ENCODE measurements at regions not wholly inside any gene's neighbourhood (a gene's known extent, or its start where the extent isn't known, plus 50 kb on each side); places are given as distances from the start of the nearest gene placed in this dataset.

DNA sequence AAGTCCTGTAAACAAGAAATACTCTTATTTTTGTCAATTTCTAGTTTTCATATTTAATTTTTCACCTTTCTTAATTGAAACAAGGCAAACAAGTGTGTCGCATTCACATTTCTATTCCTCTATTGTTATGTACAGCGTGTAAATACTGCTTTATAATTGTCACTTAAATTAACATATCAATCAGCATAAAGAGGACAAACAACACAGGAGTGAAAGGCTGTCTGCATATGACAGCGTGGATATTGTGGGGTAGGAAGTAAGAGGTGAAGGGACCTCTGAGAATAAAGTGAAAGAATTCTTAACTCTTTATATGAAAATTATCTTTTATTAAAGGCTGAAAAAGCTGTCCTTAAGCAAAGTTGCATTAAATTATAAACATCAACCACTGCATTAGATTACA lies 797.9 kb upstream of the COBL start:
- TF ChIP-seq GATA2 (IDR thresholded peaks at IDR 0.05; ENCODE audit: low read depth, low read length) (no peak), GATA3 (IDR thresholded peaks at IDR 0.05; ENCODE audit: low read depth, low read length) (no peak)
